Right lobe of liver (tissue), 4 donors: ENCODE measurements at regions not wholly inside any gene's neighbourhood (a gene's known extent, or its start where the extent isn't known, plus 50 kb on each side); places are given as distances from the start of the nearest gene placed in this dataset.
"Not testable (repeated sequence)": the region's sequence is repeated elsewhere in the genome, so short reads cannot be mapped to it uniquely, and the experiment has no call there.

Experiments used
- POLR2A ChIP-seq: fragments of 450-650 bp; IDR thresholded peaks from one replicate; pipeline ENCODE4 v1.6.1; 2017; ENCODE audit warnings: antibody characterized with exemption, mild to moderate bottlenecking
- TF ChIP-seq, protein P1 (sequence below), 4 donors: fragments of 200-600 bp in 3 of 4; fragments of 450-650 bp in 1 of 4; IDR thresholded peaks; one replicate each; pipeline versions ENCODE4 v1.5.1 to v1.8.0; 2016 to 2022; ENCODE audit warnings: antibody characterized with exemption in 4 of 4, mild to moderate bottlenecking in 2 of 4
- donor health status: DM: no; HTN: no; CAD: no.
- donor health status: DM: no; HTN: no; CAD: no.
- donor health status: DM: no; HTN: yes; CAD: no.

DNA sequence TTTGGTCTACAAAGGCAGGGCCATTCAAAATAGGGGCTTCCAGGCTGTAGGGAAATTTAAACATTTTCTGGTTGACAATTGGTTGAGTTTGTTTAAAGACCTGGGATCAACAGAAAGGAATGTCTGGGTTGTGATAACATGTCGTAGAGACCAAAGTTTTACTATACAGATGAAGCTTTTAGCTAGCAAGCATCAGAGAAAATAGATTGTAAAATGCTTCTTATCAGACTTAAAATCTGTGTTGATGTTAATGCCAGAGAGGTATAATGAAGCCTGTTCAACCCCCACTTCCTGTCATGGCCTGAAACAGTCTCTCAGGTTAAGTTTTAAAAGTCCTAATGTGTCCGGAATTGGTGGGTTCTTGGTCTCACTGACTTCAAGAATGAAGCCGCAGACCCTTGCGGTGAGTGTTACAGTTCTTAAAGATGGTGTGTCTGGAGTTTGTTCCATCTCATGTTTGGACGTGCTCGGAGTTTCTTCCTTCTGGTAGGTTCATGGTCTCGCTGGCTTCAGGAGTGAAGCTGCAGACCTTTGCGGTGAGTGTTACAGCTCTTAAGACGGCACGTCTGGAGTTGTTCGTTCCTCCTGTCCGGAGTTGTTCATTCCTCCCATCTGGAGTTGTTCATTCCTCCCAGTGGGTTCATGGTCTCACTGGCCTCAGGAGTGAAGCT lies 86.5 kb upstream of the HMCN1 start:
- TF ChIP-seq, protein P1, sequence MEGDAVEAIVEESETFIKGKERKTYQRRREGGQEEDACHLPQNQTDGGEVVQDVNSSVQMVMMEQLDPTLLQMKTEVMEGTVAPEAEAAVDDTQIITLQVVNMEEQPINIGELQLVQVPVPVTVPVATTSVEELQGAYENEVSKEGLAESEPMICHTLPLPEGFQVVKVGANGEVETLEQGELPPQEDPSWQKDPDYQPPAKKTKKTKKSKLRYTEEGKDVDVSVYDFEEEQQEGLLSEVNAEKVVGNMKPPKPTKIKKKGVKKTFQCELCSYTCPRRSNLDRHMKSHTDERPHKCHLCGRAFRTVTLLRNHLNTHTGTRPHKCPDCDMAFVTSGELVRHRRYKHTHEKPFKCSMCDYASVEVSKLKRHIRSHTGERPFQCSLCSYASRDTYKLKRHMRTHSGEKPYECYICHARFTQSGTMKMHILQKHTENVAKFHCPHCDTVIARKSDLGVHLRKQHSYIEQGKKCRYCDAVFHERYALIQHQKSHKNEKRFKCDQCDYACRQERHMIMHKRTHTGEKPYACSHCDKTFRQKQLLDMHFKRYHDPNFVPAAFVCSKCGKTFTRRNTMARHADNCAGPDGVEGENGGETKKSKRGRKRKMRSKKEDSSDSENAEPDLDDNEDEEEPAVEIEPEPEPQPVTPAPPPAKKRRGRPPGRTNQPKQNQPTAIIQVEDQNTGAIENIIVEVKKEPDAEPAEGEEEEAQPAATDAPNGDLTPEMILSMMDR (IDR thresholded peaks at IDR 0.05) = not testable (repeated sequence)
- TF ChIP-seq POLR2A = not testable (repeated sequence)
